Mesenchymal stem cell (in vitro differentiated cells and primary cell): ENCODE measurements at regions not wholly inside any gene's neighbourhood (a gene's known extent, or its start where the extent isn't known, plus 50 kb on each side); places are given as distances from the start of the nearest gene placed in this dataset.

Source experiments
- DNase-seq: peaks from one replicate; pipeline ENCODE4 v3.0.0-alpha.2; 2013
- H2AFZ ChIP-seq: one replicate; pipeline ENCODE4 v1.6.1; 2013; ENCODE audit warnings: low read depth, mild to moderate bottlenecking, control low read depth, inconsistent platforms, low read length, moderate library complexity
- H2AK5ac ChIP-seq: 2 replicates; pipeline ENCODE4 v1.6.1; 2013; ENCODE audit warnings: low read length, moderate library complexity, mild to moderate bottlenecking, inconsistent platforms; ENCODE audit not compliant: severe bottlenecking
- H2BK120ac ChIP-seq: one replicate; pipeline ENCODE4 v1.6.1; 2013; ENCODE audit warnings: low read depth, mild to moderate bottlenecking, inconsistent platforms, low read length, moderate library complexity
- H2BK12ac ChIP-seq, 2 experiments: one replicate each; pipeline ENCODE4 v1.6.1; 2013; ENCODE audit warnings: inconsistent platforms in 2 of 2, low read length in 2 of 2, mild to moderate bottlenecking in 2 of 2, moderate library complexity in 2 of 2, control low read depth in 1 of 2
- H2BK15ac ChIP-seq: one replicate; pipeline ENCODE4 v1.6.1; 2013; ENCODE audit warnings: mild to moderate bottlenecking, low read depth, inconsistent platforms; ENCODE audit not compliant: poor library complexity, severe bottlenecking
- H2BK5ac ChIP-seq: 2 replicates; pipeline ENCODE4 v1.6.1; 2013; ENCODE audit warnings: low read depth, mild to moderate bottlenecking, low read length, control low read depth, inconsistent platforms; ENCODE audit not compliant: poor library complexity, severe bottlenecking
- H3K14ac ChIP-seq, 2 experiments: one replicate each; pipeline ENCODE4 v1.6.1; 2013; ENCODE audit warnings: inconsistent platforms in 2 of 2, low read length in 2 of 2, control low read depth in 1 of 2, mild to moderate bottlenecking in 1 of 2, moderate library complexity in 1 of 2
- H3K18ac ChIP-seq, 2 experiments: one replicate each; pipeline ENCODE4 v1.6.1; 2013; ENCODE audit warnings: inconsistent platforms in 2 of 2, low read length in 2 of 2, control low read depth in 1 of 2, low read depth in 1 of 2, mild to moderate bottlenecking in 1 of 2
- H3K23ac ChIP-seq, 2 experiments: one replicate each; pipeline ENCODE4 v1.6.1; 2013; ENCODE audit warnings: inconsistent platforms in 2 of 2, low read length in 2 of 2, mild to moderate bottlenecking in 2 of 2, moderate library complexity in 2 of 2, control low read depth in 1 of 2
- H3K27ac ChIP-seq: 2 replicates; pipeline ENCODE4 v1.5.1; 2013; ENCODE audit warnings: mild to moderate bottlenecking, moderate library complexity, low read length, control low read depth, inconsistent platforms; ENCODE audit not compliant: poor library complexity, severe bottlenecking
- H3K27me3 ChIP-seq, 2 experiments: 2 replicates each; pipeline versions ENCODE4 v1.6.1 to v1.7.0; 2013; ENCODE audit warnings: low read length in 2 of 2, mild to moderate bottlenecking in 2 of 2, moderate library complexity in 2 of 2, control low read depth in 1 of 2, inconsistent platforms in 1 of 2; ENCODE audit not compliant: control insufficient read depth in 1 of 2, insufficient read depth in 1 of 2
- H3K36me3 ChIP-seq, 2 experiments: 2 replicates each; pipeline versions ENCODE4 v1.6.1 to v1.7.0; 2013; ENCODE audit warnings: low read length in 2 of 2, control low read depth in 1 of 2, inconsistent platforms in 1 of 2, low read depth in 1 of 2, mild to moderate bottlenecking in 1 of 2; ENCODE audit not compliant: insufficient read depth in 2 of 2, control insufficient read depth in 1 of 2
- H3K4ac ChIP-seq, 2 experiments: one replicate each; pipeline ENCODE4 v1.6.1; 2013; ENCODE audit warnings: inconsistent platforms in 2 of 2, low read length in 2 of 2, mild to moderate bottlenecking in 2 of 2, moderate library complexity in 2 of 2, control low read depth in 1 of 2, low read depth in 1 of 2
- H3K4me1 ChIP-seq: 2 replicates; pipeline ENCODE4 v1.6.1; 2013; ENCODE audit warnings: low read depth, low read length, control low read depth; ENCODE audit not compliant: control insufficient read depth, insufficient read depth
- H3K4me2 ChIP-seq: 2 replicates; pipeline ENCODE4 v1.6.1; 2013; ENCODE audit warnings: low read length, mild to moderate bottlenecking, inconsistent platforms; ENCODE audit not compliant: poor library complexity, severe bottlenecking
- H3K4me3 ChIP-seq, 2 experiments: 2 replicates each; pipeline versions ENCODE4 v1.5.1 to v1.7.0; 2013; ENCODE audit warnings: low read length in 2 of 2, mild to moderate bottlenecking in 2 of 2, control low read depth in 1 of 2, low read depth in 1 of 2; ENCODE audit not compliant: insufficient read depth in 1 of 2
- H3K79me1 ChIP-seq: replicated peaks from 2 replicates; pipeline ENCODE4 v1.6.1; 2013; ENCODE audit warnings: mild to moderate bottlenecking, control low read depth, low read length, inconsistent platforms; ENCODE audit not compliant: poor library complexity, severe bottlenecking
- H3K9ac ChIP-seq: 2 replicates; pipeline ENCODE4 v1.7.0; 2013; ENCODE audit warnings: mild to moderate bottlenecking, low read length, moderate library complexity
- H3K9me3 ChIP-seq: 2 replicates; pipeline ENCODE4 v1.7.0; 2013; ENCODE audit warnings: mild to moderate bottlenecking, low read length; ENCODE audit not compliant: control insufficient read depth
- H4K8ac ChIP-seq: one replicate; pipeline ENCODE4 v1.6.1; 2013; ENCODE audit warnings: inconsistent platforms, mild to moderate bottlenecking, low read length, moderate library complexity
- H4K91ac ChIP-seq: one replicate; pipeline ENCODE4 v1.6.1; 2013; ENCODE audit warnings: mild to moderate bottlenecking, low read length, inconsistent platforms
- WGBS: methylation state at CpG from one replicate; pipeline ENCODE4 v1.1.7; 2013; ENCODE audit warnings: mixed read lengths; 5-methylcytosine and 5-hydroxymethylcytosine counted together

DNA sequence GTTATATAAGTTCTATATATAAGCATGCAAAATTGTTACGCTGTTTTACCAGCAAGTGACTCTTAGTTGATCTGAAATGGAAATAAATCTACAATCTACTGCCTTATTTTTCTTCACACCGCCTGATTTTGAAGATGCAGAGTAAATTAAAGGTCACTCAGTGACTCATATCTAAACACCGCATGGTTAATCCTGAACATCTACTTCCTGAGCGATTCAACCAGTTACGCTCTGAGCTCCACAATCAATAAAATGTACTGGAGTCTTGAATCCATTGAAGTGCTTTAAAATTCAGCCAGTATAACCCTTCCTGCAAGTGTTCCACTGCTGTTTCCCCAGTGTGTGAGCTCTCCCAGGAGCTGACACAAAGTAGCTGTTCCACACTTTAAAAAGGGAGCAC lies 192.8 kb downstream of the SLC7A11 start:
- no peak overlapping the region for H2BK12ac ChIP-seq
- H3K4me1 ChIP-seq: peaks cover 7% of the 10 kb centered on the region
- no peak overlapping the region for H2BK15ac ChIP-seq
- H2AK5ac ChIP-seq: no peak overlapping the region
- H3K4ac ChIP-seq: no peak overlapping the region
- H3K4me2 ChIP-seq: no peak overlapping the region
- no peak overlapping the region for H3K9ac ChIP-seq
- no peaks in the 10 kb centered on the region for H3K79me1 ChIP-seq
- no peak overlapping the region for H3K14ac ChIP-seq
- no peak overlapping the region for H2BK120ac ChIP-seq
- H3K18ac ChIP-seq: no peak overlapping the region
- no peak overlapping the region for H3K4me3 ChIP-seq
- H3K27me3 ChIP-seq: no peaks in the 10 kb centered on the region
- H2AFZ ChIP-seq: no peak overlapping the region
- no peak overlapping the region for H3K23ac ChIP-seq
- H3K36me3 ChIP-seq: no peaks in the 10 kb centered on the region
- DNase-seq: peak; percentile 37
- H4K8ac ChIP-seq: no peak overlapping the region
- H3K27ac ChIP-seq: peak overlapping the region; percentile 93
- no peak overlapping the region for H4K91ac ChIP-seq
- 55% methylated on average over 5 of the region's 5 CpGs for WGBS
- H3K9me3 ChIP-seq: no peaks in the 10 kb centered on the region
- no peak overlapping the region for H2BK5ac ChIP-seq

DNA sequence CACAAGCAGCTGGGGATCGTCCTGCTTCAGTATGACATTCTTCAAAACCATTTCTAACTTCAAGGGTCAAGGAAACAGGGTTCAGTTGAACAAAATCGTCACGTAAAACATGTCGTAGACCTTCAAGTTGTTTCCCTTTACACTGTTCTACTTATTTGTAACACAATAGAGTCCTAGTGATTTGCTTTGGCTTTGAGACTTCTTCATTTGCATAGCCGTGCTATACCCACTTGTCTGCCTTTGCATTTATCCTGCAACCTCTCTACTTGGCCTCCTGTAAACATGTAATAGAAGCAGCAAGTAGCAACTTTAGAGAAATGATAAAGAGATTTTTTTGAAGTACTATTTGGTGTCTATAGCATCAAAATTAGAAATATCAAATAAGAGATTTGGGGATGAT lies 194.9 kb downstream of the SLC7A11 start:
- Histone ChIP-seq H3K4me3 (no peak overlapping the region), H3K27me3 (no peaks in the 10 kb centered on the region), H2BK15ac (no peak overlapping the region), H3K79me1 (no peaks in the 10 kb centered on the region), H3K4me1 (peaks cover 3% of the 10 kb centered on the region), H3K4me2 (no peak overlapping the region), H2BK5ac (no peak overlapping the region), H3K9me3 (no peaks in the 10 kb centered on the region), H3K27ac (no peak overlapping the region), H3K36me3 (no peaks in the 10 kb centered on the region), H3K4ac (peak overlapping the region in 1 of 2 experiments; percentile 79), H2AK5ac (no peak overlapping the region), H3K9ac (no peak overlapping the region), H3K18ac (peak overlapping the region in 1 of 2 experiments; percentile 73), H3K14ac (peak overlapping the region in 1 of 2 experiments; percentile 79), H3K23ac (peak overlapping the region in 1 of 2 experiments; percentile 35), H2BK120ac (no peak overlapping the region), H2AFZ (peak overlapping the region; percentile 82), H4K91ac (no peak overlapping the region), H4K8ac (no peak overlapping the region), H2BK12ac (peak overlapping the region in 1 of 2 experiments; percentile 96)
- 47% methylated on average over 5 of the region's 5 CpGs for WGBS
- DNase-seq: no peak

DNA sequence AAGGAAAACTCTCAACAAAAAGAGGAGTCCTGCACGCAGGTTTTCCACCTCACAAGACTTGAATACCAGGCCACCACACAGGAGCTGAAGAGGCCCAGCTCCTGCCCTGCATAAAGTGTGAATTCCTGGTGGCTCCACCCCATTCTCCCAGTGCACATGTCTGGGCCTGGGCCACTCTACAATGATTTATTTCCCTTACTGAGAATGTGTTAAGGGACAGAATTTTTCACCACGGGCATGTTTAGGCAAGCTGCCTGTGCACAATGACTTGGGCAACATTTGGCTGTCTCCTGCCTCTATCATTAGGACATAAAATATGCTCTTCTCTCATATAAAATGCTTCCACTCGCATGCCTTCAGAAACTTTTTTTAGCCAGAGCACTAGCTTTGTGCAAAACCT lies 197.1 kb downstream of the SLC7A11 start:
- no peak for DNase-seq
- Histone ChIP-seq H3K27me3 (no peaks in the 10 kb centered on the region), H3K18ac (no peak overlapping the region), H3K4me3 (no peak overlapping the region), H3K79me1 (no peaks in the 10 kb centered on the region), H3K14ac (no peak overlapping the region), H3K9me3 (no peaks in the 10 kb centered on the region), H2BK12ac (no peak overlapping the region), H4K91ac (no peak overlapping the region), H3K9ac (no peak overlapping the region), H3K27ac (no peak overlapping the region), H2BK120ac (no peak overlapping the region), H3K4me2 (no peak overlapping the region), H2BK15ac (no peak overlapping the region), H3K4ac (no peak overlapping the region), H2AFZ (no peak overlapping the region), H4K8ac (no peak overlapping the region), H3K23ac (no peak overlapping the region), H2AK5ac (no peak overlapping the region), H2BK5ac (no peak overlapping the region), H3K36me3 (no peaks in the 10 kb centered on the region), H3K4me1 (no peaks in the 10 kb centered on the region)
- WGBS: no CpG with 5 or more reads among the region's 3 CpGs

GRCh38 chr4:138039010-138039409 lies 203.1 kb downstream of the SLC7A11 start:
- Histone ChIP-seq H3K23ac (no peak overlapping the region), H2BK120ac (no peak overlapping the region), H3K4ac (no peak overlapping the region), H3K4me2 (no peak overlapping the region), H2BK5ac (no peak overlapping the region), H3K27ac (no peak overlapping the region), H3K4me3 (no peak overlapping the region), H3K36me3 (no peaks in the 10 kb centered on the region), H3K27me3 (no peaks in the 10 kb centered on the region), H2BK12ac (no peak overlapping the region), H2AFZ (no peak overlapping the region), H3K4me1 (peaks cover 1% of the 10 kb centered on the region), H3K79me1 (no peaks in the 10 kb centered on the region), H3K9ac (no peak overlapping the region), H2AK5ac (no peak overlapping the region), H3K14ac (no peak overlapping the region), H4K8ac (no peak overlapping the region), H3K9me3 (no peaks in the 10 kb centered on the region), H4K91ac (no peak overlapping the region), H2BK15ac (no peak overlapping the region), H3K18ac (no peak overlapping the region)
- WGBS: 33% methylated on average over 2 of the region's 2 CpGs
- peak; percentile 90 for DNase-seq
